22Rv1 (cell line): ENCODE measurements at regions not wholly inside any gene's neighbourhood (a gene's known extent, or its start where the extent isn't known, plus 50 kb on each side); places are given as distances from the start of the nearest gene placed in this dataset.

ENCODE experiments used
- CTCF ChIP-seq: fragments of 450-650 bp; IDR thresholded peaks from 2 replicates; pipeline ENCODE4 v1.5.1; 2017; ENCODE audit warnings: mild to moderate bottlenecking
- ZFX ChIP-seq: fragments of 450-650 bp; IDR thresholded peaks from 2 replicates; pipeline ENCODE4 v1.6.1; 2017; ENCODE audit warnings: antibody characterized with exemption, borderline replicate concordance

- TF ChIP-seq CTCF (no peak), ZFX (no peak)
Measured at GRCh38 chr3:176842914-176843313, 354.4 kb downstream of the TBL1XR1 start.
